ENCODE measurements at regions not wholly inside any gene's neighbourhood (a gene's known extent, or its start where the extent isn't known, plus 50 kb on each side); places are given as distances from the start of the nearest gene placed in this dataset.
"Not testable (repeated sequence)": the region's sequence is repeated elsewhere in the genome, so short reads cannot be mapped to it uniquely, and the experiment has no call there.

DNA sequence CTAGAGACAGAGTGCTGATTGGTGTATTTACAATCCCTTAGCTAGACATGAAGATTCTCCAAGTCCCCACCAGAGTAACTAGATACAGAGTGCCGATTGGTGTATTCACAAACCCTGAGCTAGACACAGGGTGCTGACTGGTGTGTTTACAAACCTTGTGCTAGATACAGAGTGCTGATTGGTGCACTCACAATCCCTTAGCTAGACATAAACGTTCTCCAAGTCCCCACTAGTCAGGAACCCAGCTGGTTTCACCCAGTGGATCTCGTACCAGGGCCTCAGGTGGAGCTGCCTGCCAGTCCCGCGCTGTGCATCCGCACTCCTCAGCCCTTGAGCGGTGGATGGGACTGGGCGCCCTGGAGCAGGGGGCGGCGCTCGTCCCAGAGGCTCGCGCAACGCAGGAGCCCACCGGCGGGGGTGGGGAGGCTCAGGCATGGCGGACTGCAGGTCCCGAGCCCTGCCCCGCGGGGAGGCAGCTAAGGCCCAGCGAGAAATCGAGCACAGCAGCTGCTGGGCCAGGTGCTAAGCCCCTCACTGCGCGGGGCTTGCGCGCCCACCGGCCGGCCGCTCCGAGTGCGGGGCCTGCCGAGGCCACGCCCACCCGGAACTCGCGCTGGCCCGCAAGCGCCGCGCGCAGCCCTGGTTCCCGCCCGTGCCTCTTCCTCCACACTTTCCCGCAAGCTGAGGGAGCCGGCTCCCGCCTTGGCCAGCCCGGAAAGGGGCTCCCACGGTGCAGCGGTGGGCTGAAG, 204.0 kb upstream of the SLITRK1 start:
- DNase-seq (ENCODE audit: low read depth in 2 of 2) = not testable (repeated sequence)

GRCh38 chr13:84082462-84082861, 200.2 kb upstream of the SLITRK1 start:
- DNase-seq (ENCODE audit: low read depth in 2 of 2) = no peak

GRCh38 chr13:84080748-84081530, 198.7 kb upstream of the SLITRK1 start:
- DNase-seq (ENCODE audit: low read depth in 2 of 2) = no peak

DNA sequence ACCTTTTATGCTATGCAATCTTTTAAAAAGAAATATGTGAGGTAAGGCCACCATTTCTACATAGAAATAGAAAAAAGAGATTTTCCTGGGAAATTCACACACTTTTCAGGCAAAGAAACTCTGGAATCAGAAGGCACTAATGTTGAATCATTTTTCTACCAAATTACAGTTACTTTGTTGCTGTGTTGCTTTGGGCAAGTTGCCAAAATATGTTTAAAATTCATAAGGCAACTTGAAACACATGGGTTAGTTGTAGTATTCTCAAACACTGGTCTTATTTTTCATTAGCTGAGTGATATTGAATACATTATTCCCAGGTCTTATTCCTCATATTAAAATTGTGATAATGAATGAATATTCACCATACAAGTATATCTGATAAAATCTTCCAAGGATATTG, 195.0 kb upstream of the SLITRK1 start:
- DNase-seq (ENCODE audit: low read depth in 2 of 2) = no peak

GRCh38 chr13:84076280-84076679, 194.0 kb upstream of the SLITRK1 start:
- DNase-seq (ENCODE audit: low read depth in 2 of 2) = no peak

DNA sequence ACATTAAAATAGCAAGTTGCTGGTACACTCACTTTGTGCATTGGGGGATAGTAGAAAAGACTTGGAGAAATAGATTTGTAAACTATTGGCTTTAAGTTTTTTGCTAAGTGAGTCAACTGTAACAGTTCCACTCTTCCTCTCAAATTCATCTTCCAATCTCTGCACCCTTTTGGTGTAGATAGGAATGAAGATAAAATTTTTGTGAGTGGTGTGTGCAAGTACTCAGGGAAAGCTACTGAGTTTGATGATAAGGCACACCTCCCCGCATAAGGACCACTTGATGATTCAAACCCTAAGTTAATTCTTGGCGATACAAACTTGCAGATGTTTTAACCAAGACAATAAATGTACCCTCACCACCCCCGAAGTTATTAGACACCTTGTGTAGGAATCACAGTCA, 168.3 kb upstream of the SLITRK1 start:
- DNase-seq (ENCODE audit: low read depth in 2 of 2) = no peak

DNA sequence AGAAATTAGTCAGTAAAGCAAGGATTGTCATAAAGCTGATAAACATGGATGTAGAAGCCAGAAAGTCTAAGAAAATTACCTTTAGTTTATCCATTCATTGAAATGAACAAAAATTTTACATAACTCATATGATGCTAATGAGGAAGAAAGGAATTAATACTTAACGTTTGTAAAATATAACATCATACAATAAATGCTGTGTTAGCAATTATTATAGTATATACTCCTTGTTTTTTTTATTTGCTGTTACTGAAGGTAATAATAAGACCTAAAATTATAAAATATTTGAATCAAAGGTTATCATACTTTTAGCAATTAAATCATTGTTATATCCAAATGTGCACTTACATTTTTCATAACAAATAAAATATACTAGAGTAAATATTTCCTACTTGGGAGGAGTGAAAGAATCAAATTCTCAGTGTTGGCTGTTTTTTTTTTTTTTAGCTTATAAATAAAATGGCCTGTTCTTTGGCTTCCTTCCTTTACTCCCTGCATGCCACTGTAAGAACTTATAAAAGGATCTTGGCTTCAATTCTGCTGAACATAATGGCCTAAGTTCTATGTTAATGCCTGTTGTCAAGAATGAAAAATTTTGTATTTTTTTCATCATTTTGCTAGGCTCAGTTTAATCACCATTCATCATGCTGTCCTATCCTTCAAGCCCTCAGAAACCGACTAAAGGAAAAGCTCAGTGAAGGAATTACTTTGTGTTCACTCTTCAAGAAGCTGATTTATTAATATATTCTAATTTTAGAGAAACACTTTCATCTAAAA, 167.4 kb upstream of the SLITRK1 start:
- no peak for DNase-seq (ENCODE audit: low read depth in 2 of 2)

DNA sequence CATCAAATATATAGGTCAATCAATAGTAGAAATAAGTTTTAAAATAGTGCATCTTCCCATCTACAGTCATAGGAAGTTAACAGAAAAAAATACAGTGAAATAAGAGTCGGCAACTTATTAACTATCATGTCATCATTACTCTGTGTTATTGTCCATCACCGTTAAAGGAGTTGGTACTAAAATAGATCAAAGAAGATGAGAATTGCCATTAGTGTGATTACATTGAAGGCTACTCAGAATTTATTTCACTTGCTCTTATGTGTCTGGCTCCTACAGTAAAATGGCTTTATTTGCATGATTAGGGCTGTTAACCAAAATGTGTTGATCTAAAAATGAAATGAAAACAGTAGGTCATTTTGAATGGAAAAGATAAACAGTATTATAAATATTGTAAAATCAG, 162.5 kb upstream of the SLITRK1 start:
- no peak for DNase-seq (ENCODE audit: low read depth in 2 of 2)

- DNase-seq (ENCODE audit: low read depth in 2 of 2) = no peak
Observed at GRCh38 chr13:84038001-84038400, 155.7 kb upstream of the SLITRK1 start.

- DNase-seq (ENCODE audit: low read depth in 2 of 2) = no peak
Observed at GRCh38 chr13:84032116-84032515, 149.8 kb upstream of the SLITRK1 start.

GRCh38 chr13:84031120-84031519, 148.8 kb upstream of the SLITRK1 start:
- DNase-seq (ENCODE audit: low read depth in 2 of 2) = no peak

GRCh38 chr13:84029396-84029795, 147.1 kb upstream of the SLITRK1 start:
- no peak for DNase-seq (ENCODE audit: low read depth in 2 of 2)

- no peak for DNase-seq (ENCODE audit: low read depth in 2 of 2)
Observed at GRCh38 chr13:84025824-84026223, 143.6 kb upstream of the SLITRK1 start.

DNA sequence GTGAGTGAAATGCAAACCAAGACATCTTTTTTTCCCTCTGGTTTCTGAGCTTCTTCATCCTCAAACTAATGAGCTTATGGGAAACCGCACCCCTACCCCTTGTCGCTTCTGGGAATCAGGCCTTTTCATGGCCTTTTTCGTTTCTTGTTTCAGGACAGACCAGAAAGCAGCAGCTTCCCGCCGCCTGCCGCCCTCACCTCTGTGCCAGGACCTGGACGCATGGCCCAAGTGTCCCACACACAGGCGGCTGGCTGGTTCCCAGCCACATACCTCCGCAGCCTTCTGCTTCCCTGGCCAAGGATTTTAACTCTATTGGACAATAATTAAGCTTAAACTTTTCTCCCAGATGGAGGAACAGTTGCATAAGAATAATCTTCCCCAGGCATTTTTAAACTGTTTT, 114.1 kb upstream of the SLITRK1 start:
- DNase-seq (ENCODE audit: low read depth in 2 of 2) = no peak

DNA sequence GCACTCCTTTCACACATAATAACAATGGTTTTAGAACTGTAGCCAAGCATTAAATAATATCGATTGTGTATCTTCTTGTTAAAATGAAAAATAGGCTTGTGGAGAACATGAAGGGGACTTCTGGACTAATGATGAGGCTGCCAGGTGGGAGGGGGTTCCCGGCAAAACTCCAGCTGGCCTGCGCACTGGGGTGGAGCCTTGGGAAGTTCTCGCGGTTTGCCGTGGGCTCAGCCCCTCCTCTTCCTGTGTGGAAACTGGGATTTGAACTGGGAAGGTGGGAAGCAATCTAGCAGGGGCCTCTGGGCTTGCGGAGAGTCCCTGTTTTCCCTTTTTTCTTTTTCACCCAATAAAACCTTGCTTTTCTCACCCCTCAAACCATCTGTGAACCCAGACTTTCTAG, 113.7 kb upstream of the SLITRK1 start:
- DNase-seq (ENCODE audit: low read depth in 2 of 2) = no peak

- DNase-seq (ENCODE audit: low read depth in 2 of 2) = no peak
Observed at GRCh38 chr13:83992566-83993358, 110.5 kb upstream of the SLITRK1 start.

DNA sequence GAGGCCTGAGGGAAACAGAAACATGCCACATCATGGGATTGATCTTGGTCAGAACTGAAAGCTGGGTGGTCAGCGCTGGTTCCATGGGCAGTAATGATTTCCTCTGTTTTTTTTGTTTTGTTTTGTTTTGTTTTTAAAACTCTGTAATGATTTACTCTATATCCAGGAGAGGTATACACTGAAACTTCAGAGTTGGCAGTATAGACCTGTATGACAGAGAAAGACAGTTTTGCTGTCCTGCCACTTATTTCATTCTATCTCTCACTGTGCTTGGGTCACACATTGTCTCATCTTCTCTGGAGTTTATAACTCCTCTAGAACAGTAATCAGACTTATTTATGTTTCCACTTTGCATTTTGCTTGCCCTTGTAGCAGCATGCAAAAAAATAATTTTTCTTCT, 105.1 kb upstream of the SLITRK1 start:
- no peak for DNase-seq (ENCODE audit: low read depth in 2 of 2)

DNA sequence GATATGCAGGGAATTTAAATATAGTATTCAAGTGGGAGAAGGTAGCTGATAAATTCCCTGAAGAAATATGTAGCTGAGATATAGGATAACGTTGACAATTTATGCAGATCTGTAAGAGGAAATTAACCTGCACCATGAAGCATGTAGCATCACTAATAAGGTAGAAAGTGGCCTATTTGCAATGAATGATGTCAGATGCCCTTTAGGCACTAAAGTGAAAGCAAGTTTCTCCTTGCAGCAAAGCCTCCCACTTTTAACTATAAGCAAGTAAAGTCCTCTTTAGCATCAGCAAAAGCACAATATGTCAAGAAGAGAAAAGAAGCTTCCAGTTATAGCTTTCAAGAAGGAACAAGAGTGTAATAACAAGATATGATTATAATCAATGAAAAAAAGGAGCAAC, 102.5 kb upstream of the SLITRK1 start:
- DNase-seq (ENCODE audit: low read depth in 2 of 2) = no peak

- DNase-seq (ENCODE audit: low read depth in 2 of 2) = no peak
Observed at GRCh38 chr13:83980331-83980730, 98.1 kb upstream of the SLITRK1 start.

- no peak for DNase-seq (ENCODE audit: low read depth in 2 of 2)
Observed at GRCh38 chr13:83975655-83976165, 93.4 kb upstream of the SLITRK1 start.

DNA sequence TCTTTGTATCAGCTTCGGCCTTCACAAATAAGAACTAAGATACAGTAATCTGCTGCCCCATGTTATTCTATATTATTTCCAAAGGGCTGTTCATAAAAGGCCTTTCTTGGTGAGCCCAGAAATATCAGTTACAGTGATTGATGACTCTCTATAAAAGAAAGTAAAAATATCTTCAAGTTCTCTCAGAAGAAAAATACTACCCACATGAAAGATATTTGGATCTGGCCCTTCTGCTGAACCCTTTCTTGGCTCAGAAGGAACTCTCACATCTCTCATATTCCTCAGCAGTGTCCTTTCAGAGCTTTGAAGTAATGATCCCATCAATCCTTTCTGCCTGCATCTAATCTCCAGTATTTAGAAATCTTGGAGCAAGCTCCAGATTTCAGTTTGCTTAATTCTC, 76.3 kb upstream of the SLITRK1 start:
- no peak for DNase-seq (ENCODE audit: low read depth in 2 of 2)
